ENCODE measurements at regions not wholly inside any gene's neighbourhood (a gene's known extent, or its start where the extent isn't known, plus 50 kb on each side); places are given as distances from the start of the nearest gene placed in this dataset.
"Not testable (repeated sequence)": the region's sequence is repeated elsewhere in the genome, so short reads cannot be mapped to it uniquely, and the experiment has no call there.

GRCh38 chr6:60813897-60814596 is 1472.0 kb downstream of the KHDRBS2 start:
- TF ChIP-seq TOX (CRISPR knock-in tag; IDR thresholded peaks at IDR 0.05; ENCODE audit: borderline replicate concordance); ZC3H10 (CRISPR knock-in tag; IDR thresholded peaks at IDR 0.05); CSRNP3 (CRISPR knock-in tag; IDR thresholded peaks at IDR 0.05); ISL1 (CRISPR knock-in tag; IDR thresholded peaks at IDR 0.05); ZFP30 (CRISPR knock-in tag; IDR thresholded peaks at IDR 0.05); RARB (CRISPR knock-in tag; IDR thresholded peaks at IDR 0.05); GLIS3 (CRISPR knock-in tag; IDR thresholded peaks at IDR 0.05); ARNTL (CRISPR knock-in tag; IDR thresholded peaks at IDR 0.05; ENCODE audit: borderline replicate concordance, low read depth): not testable (repeated sequence)
- TF ChIP-seq, protein P1, sequence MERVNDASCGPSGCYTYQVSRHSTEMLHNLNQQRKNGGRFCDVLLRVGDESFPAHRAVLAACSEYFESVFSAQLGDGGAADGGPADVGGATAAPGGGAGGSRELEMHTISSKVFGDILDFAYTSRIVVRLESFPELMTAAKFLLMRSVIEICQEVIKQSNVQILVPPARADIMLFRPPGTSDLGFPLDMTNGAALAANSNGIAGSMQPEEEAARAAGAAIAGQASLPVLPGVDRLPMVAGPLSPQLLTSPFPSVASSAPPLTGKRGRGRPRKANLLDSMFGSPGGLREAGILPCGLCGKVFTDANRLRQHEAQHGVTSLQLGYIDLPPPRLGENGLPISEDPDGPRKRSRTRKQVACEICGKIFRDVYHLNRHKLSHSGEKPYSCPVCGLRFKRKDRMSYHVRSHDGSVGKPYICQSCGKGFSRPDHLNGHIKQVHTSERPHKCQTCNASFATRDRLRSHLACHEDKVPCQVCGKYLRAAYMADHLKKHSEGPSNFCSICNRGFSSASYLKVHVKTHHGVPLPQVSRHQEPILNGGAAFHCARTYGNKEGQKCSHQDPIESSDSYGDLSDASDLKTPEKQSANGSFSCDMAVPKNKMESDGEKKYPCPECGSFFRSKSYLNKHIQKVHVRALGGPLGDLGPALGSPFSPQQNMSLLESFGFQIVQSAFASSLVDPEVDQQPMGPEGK (CRISPR knock-in tag; IDR thresholded peaks at IDR 0.05; ENCODE audit: borderline replicate concordance) = not testable (repeated sequence)
